HL-60 (cell line): ENCODE measurements at regions not wholly inside any gene's neighbourhood (a gene's known extent, or its start where the extent isn't known, plus 50 kb on each side); places are given as distances from the start of the nearest gene placed in this dataset.

ENCODE experiments used
- DNase-seq, 2 experiments: peaks; one replicate each; pipeline ENCODE4 v3.0.0-alpha.2; 2010 to 2020; ENCODE audit warnings: low read depth in 1 of 2, low spot score in 1 of 2
- H3K27ac ChIP-seq: fragments of 250-450 bp; sonication (Bioruptor Pico); replicated peaks from 2 replicates; pipeline ENCODE4 v1.5.1; 2020; ENCODE audit warnings: mild to moderate bottlenecking, moderate library complexity
- H3K27me3 ChIP-seq: fragments of 250-450 bp; sonication (Bioruptor Pico); 2 replicates; pipeline ENCODE4 v1.5.1; 2021; ENCODE audit warnings: mild to moderate bottlenecking, moderate library complexity; ENCODE audit not compliant: insufficient read depth, poor library complexity, severe bottlenecking
- H3K4me3 ChIP-seq: replicated peaks from 2 replicates; pipeline ENCODE4 v1.5.1; 2011; ENCODE audit warnings: mild to moderate bottlenecking, control low read depth, low read length; ENCODE audit not compliant: insufficient read depth
- GABPA ChIP-seq: IDR thresholded peaks from 2 replicates; pipeline ENCODE4 v1.6.1; 2012; ENCODE audit warnings: low read depth
- POLR2AphosphoS5 ChIP-seq: IDR thresholded peaks from 2 replicates; pipeline ENCODE4 v1.6.1; 2012; ENCODE audit warnings: low read depth
- SPI1 ChIP-seq: IDR thresholded peaks from 2 replicates; pipeline ENCODE4 v1.6.1; 2012; ENCODE audit warnings: low read depth, mild to moderate bottlenecking, borderline replicate concordance
- TF ChIP-seq, protein P1 (sequence below): IDR thresholded peaks from 2 replicates; pipeline ENCODE4 v1.6.1; 2012; ENCODE audit warnings: low read depth; ENCODE audit not compliant: insufficient replicate concordance
- TF ChIP-seq, protein P2 (sequence below): IDR thresholded peaks from one replicate; pipeline ENCODE4 v1.5.1; 2011; ENCODE audit warnings: low read length, control low read depth, inconsistent platforms; ENCODE audit not compliant: insufficient read depth

DNA sequence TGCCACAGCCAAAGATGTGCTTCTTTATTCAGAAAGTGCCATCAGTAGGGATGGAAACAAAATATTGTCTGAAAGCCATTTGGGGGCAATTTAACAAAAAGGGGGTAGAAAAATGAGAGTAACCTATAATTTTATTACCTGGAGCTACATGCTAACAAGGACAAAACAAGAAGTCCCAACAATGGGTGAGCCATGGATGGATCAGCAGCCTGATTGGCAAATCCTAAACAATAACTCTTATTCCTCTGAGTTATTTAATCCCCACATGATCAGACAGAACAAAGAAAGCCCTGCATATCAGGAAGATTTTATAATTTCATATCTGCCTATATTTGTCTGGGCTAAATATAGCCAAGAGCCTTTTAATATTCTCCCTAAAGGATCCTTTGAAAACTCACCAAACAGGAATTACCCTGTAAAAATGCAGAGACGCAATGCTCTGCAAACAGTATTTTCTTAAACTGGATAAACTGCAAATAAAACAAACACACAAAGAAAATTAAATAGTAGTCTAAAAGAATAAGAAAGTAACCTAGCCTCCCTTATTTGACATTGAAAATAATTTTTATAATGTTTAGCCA is 483.4 kb downstream of the ZNF608 start:
- TF ChIP-seq POLR2AphosphoS5 (no peak), SPI1 (no peak), GABPA (no peak)
- TF ChIP-seq, protein P1, sequence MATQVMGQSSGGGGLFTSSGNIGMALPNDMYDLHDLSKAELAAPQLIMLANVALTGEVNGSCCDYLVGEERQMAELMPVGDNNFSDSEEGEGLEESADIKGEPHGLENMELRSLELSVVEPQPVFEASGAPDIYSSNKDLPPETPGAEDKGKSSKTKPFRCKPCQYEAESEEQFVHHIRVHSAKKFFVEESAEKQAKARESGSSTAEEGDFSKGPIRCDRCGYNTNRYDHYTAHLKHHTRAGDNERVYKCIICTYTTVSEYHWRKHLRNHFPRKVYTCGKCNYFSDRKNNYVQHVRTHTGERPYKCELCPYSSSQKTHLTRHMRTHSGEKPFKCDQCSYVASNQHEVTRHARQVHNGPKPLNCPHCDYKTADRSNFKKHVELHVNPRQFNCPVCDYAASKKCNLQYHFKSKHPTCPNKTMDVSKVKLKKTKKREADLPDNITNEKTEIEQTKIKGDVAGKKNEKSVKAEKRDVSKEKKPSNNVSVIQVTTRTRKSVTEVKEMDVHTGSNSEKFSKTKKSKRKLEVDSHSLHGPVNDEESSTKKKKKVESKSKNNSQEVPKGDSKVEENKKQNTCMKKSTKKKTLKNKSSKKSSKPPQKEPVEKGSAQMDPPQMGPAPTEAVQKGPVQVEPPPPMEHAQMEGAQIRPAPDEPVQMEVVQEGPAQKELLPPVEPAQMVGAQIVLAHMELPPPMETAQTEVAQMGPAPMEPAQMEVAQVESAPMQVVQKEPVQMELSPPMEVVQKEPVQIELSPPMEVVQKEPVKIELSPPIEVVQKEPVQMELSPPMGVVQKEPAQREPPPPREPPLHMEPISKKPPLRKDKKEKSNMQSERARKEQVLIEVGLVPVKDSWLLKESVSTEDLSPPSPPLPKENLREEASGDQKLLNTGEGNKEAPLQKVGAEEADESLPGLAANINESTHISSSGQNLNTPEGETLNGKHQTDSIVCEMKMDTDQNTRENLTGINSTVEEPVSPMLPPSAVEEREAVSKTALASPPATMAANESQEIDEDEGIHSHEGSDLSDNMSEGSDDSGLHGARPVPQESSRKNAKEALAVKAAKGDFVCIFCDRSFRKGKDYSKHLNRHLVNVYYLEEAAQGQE: no peak
- TF ChIP-seq, protein P2, sequence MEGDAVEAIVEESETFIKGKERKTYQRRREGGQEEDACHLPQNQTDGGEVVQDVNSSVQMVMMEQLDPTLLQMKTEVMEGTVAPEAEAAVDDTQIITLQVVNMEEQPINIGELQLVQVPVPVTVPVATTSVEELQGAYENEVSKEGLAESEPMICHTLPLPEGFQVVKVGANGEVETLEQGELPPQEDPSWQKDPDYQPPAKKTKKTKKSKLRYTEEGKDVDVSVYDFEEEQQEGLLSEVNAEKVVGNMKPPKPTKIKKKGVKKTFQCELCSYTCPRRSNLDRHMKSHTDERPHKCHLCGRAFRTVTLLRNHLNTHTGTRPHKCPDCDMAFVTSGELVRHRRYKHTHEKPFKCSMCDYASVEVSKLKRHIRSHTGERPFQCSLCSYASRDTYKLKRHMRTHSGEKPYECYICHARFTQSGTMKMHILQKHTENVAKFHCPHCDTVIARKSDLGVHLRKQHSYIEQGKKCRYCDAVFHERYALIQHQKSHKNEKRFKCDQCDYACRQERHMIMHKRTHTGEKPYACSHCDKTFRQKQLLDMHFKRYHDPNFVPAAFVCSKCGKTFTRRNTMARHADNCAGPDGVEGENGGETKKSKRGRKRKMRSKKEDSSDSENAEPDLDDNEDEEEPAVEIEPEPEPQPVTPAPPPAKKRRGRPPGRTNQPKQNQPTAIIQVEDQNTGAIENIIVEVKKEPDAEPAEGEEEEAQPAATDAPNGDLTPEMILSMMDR: no peak
- H3K27ac ChIP-seq: no peak overlapping the region
- no peak overlapping the region for H3K4me3 ChIP-seq
- no peak for DNase-seq
- no peaks in the 10 kb centered on the region for H3K27me3 ChIP-seq

DNA sequence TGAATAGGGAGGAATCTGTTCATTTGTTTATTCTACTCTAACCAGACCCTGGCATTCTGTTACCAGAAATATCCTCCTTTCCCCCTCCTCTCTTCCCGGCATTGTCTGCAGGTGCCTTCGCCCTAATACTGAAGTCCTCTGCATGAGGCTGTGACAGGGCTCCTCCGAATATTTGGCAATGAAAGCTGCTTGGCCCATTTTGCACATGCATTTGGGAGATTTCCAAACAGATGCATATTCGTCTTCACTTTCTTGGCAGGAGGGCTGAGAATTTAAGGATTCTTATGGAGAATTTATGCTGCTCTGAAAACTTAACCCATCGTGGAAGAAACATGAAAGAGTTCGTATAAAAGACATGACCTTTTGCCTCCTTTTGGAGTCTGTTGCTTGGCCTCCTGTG is 484.0 kb downstream of the ZNF608 start:
- Histone ChIP-seq H3K27ac (no peak overlapping the region), H3K4me3 (no peak overlapping the region), H3K27me3 (no peaks in the 10 kb centered on the region)
- TF ChIP-seq, protein P2: no peak
- TF ChIP-seq POLR2AphosphoS5 (no peak), SPI1 (no peak), GABPA (no peak)
- TF ChIP-seq, protein P1: no peak
- no peak for DNase-seq

DNA sequence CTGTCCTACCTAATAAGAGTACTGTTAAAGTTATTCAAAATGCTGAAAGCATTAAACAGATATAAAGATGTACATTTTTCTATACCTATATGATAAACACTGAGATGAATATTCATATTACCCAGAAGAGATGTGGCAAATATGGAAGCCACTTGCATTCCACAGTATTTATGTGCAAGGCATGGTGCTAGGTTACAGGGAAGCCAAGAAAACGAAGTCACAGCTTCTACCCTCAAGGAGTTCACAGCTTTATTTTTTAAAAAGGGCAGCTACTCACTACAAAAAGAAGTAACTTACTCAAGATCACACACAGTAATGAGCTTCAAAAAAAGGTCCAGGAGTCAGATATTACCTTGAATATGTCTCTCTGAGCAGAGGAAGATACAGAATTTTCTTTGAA is 484.6 kb downstream of the ZNF608 start:
- no peak overlapping the region for H3K27ac ChIP-seq
- no peak for DNase-seq
- H3K4me3 ChIP-seq: no peak overlapping the region
- no peaks in the 10 kb centered on the region for H3K27me3 ChIP-seq
- no peak for TF ChIP-seq SPI1
- no peak for TF ChIP-seq POLR2AphosphoS5
- TF ChIP-seq, protein P2: no peak
- TF ChIP-seq, protein P1: no peak
- TF ChIP-seq GABPA: no peak
